GM19372 (cell line): ENCODE measurements at regions not wholly inside any gene's neighbourhood (a gene's known extent, or its start where the extent isn't known, plus 50 kb on each side); places are given as distances from the start of the nearest gene placed in this dataset.
A peak's percentile ranks its signal among the peaks of the same experiment; 100 is the strongest.

Source experiments
- ATAC-seq: cut with Tn5 transposase; IDR thresholded peaks from one replicate; pipeline ENCODE4 v1.9.1; 2021; ENCODE audit warnings: mild to moderate bottlenecking, low read depth, moderate library complexity; ENCODE audit not compliant: unreplicated experiment

GRCh38 chr7:18151422-18151821 is 123.8 kb upstream of the PRPS1L1 start:
- ATAC-seq, result no peak

- no peak for ATAC-seq
Observed at GRCh38 chr7:18153183-18153748, 125.6 kb upstream of the PRPS1L1 start.

- ATAC-seq, result no peak
Observed at GRCh38 chr7:18154726-18155125, 127.1 kb upstream of the PRPS1L1 start.

- ATAC-seq, result no peak
Observed at GRCh38 chr7:18157233-18157632, 129.6 kb upstream of the PRPS1L1 start.

- ATAC-seq, result no peak
Observed at GRCh38 chr7:18162657-18163056, 135.0 kb upstream of the PRPS1L1 start.

DNA sequence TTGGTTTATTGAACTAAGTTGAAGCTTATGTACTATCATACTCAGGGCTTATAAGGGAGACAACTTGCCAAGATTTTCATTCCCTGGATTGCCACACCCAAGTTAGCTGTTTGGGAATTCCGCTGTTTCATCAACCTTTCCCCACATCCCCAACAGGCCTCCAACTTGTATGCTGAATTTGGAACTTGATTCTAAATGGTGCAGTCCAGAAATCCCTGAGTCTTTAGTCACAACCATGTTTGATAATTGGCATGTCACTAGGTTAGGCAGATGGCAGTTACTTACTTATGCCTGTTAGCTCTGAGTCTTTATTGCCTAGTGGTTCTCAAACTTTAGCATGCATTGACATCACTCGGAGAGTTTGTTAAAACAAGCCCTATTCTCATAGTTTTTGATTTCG is 135.4 kb upstream of the PRPS1L1 start:
- no peak for ATAC-seq

- ATAC-seq, result no peak
Observed at GRCh38 chr7:18165166-18165565, 137.5 kb upstream of the PRPS1L1 start.

GRCh38 chr7:18166002-18166401 is 138.4 kb upstream of the PRPS1L1 start:
- no peak for ATAC-seq

- no peak for ATAC-seq
Observed at GRCh38 chr7:18167815-18168214, 140.2 kb upstream of the PRPS1L1 start.

- ATAC-seq, result no peak
Observed at GRCh38 chr7:18174996-18175395, 147.3 kb upstream of the PRPS1L1 start.

DNA sequence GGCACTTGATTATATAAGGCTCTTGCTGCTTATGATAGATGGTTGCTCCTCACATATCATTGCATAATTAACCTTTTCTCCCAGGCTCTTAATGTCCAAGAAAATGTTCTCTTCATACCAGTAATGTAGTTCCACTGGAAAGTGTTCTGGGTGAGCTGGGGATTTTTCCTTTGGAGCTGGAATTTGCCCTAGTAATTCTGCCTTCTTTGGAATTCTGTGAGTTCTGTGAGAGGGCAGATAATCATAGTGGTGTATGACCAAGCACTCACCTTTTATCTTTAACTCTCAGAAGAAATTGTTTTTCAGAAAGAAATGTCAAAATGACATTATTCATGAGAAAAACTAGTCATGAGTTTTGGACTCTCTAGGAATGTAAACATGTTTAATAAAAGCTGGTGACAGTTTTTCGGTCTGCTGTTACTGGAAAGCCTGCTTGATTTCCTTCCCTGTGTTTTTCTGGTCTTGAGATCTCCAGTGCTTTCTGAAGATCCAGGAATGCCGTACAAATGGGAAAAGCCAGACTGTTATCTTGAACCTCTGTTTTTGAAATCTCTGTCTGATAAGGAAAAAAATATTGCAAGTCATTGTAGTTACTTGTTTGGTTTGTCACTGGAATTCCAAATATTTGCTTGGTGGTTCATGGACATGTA is 148.3 kb upstream of the PRPS1L1 start:
- ATAC-seq, result no peak

GRCh38 chr7:18177129-18177814 is 149.6 kb upstream of the PRPS1L1 start:
- peak; percentile 7 for ATAC-seq

- ATAC-seq, result peak; percentile 88
Observed at GRCh38 chr7:18177815-18178660, 150.4 kb upstream of the PRPS1L1 start.

DNA sequence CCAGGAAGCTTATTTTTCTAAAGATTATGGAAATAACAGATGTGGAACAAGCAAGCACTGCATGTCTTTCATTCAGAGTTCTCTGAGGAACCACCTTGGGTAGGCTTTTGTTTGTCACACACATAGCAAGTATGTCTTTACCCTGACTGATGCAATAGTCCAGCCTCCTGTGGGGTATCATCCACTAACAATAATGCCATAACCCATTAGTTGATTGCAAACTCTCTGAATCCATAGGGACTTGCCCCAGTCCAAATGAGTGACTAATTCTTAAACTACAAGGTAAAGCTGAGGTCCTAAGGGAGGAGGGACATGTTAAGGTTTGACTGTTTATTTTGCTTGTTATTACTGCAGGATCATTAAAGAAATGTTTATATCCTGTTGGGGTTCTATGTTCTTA is 151.4 kb upstream of the PRPS1L1 start:
- ATAC-seq, result no peak

DNA sequence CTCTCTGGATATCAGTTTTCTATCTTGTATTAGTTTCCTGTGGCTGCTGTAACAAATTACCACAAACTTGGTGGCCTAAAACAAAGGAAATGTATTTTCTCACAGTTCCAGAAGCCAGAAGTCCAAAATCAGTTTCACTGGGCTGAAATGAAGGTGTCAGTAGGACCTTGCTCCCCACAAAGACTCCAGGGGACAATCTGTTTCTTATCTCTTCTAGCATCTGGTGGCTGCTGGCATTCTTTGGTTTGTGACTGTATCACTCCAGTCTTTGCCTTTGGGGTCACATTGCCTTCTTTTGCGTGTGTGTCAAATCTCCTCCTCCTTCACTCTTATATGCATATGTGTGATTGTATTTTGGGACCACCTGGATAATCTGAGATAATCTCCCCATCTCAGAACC is 153.0 kb upstream of the PRPS1L1 start:
- ATAC-seq, result no peak

GRCh38 chr7:18189500-18190126 is 162.0 kb upstream of the PRPS1L1 start:
- ATAC-seq, result no peak

- ATAC-seq, result no peak
Observed at GRCh38 chr7:18191341-18191740, 163.7 kb upstream of the PRPS1L1 start.

DNA sequence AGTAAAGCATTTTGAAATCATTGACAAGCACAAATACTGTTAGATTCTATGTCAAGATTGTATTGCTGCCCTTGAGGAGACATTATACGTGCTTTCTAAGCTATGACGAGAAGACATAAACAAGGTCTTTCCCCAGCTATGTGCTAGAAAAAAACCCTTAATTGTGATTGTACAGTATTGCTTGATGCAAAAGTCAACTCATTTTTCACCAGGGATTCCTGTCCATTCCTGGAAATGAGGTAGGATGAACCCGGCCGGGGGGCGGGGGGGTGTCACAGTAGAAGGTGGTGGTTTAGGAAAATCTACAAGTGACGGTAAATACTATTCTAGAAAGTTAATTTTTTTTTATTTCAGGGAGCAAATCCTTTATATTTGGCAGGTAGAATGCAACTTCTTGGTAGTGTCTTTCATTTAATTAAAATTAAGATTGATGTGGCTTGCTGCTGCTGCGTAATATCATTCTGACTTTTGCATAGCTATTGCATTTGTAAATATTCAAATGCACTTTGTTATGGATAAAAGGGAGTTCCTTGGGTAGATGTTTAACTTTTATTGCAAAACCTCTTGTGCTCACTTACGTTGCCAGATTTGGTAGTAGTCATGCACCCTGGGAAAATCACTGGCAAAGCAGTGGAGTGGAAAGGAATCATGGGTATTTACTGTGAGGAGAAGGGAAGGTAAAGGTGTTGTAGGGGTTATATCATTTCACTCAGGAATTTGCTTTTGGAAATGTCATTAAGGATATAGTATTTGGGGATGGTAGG is 164.4 kb upstream of the PRPS1L1 start:
- ATAC-seq, result no peak

GRCh38 chr7:18194616-18195015 is 167.0 kb upstream of the PRPS1L1 start:
- ATAC-seq, result no peak

- no peak for ATAC-seq
Observed at GRCh38 chr7:18196638-18197037, 169.0 kb upstream of the PRPS1L1 start.
